Amniotic epithelial cell (primary cell): ENCODE measurements at regions not wholly inside any gene's neighbourhood (a gene's known extent, or its start where the extent isn't known, plus 50 kb on each side); places are given as distances from the start of the nearest gene placed in this dataset.
"Not testable (repeated sequence)": the region's sequence is repeated elsewhere in the genome, so short reads cannot be mapped to it uniquely, and the experiment has no call there.

Experiments
- DNase-seq: peaks from one replicate; pipeline ENCODE4 v3.0.0-alpha.2; 2010; ENCODE audit warnings: low read depth

- no peak for DNase-seq
These were observed 596.6 kb upstream of the GYPC start for GRCh38 chr2:126059379-126059778.

GRCh38 chr2:126085011-126085795 lies 570.8 kb upstream of the GYPC start:
- no peak for DNase-seq

- no peak for DNase-seq
These were observed 555.0 kb upstream of the GYPC start for GRCh38 chr2:126100962-126101361.

GRCh38 chr2:126106006-126106405 lies 550.0 kb upstream of the GYPC start:
- no peak for DNase-seq

- no peak for DNase-seq
These were observed 548.1 kb upstream of the GYPC start for GRCh38 chr2:126107883-126108282.

- no peak for DNase-seq
These were observed 540.0 kb upstream of the GYPC start for GRCh38 chr2:126115975-126116374.

- no peak for DNase-seq
These were observed 538.1 kb upstream of the GYPC start for GRCh38 chr2:126117886-126118285.

GRCh38 chr2:126145752-126146151 lies 510.2 kb upstream of the GYPC start:
- no peak for DNase-seq

GRCh38 chr2:126154256-126154785 lies 501.6 kb upstream of the GYPC start:
- DNase-seq = no peak

- not testable (repeated sequence) for DNase-seq
These were observed 495.0 kb upstream of the GYPC start for GRCh38 chr2:126160950-126161349.

GRCh38 chr2:126172631-126173184 lies 483.2 kb upstream of the GYPC start:
- no peak for DNase-seq

- no peak for DNase-seq
These were observed 480.7 kb upstream of the GYPC start for GRCh38 chr2:126175222-126175621.

- no peak for DNase-seq
These were observed 478.5 kb upstream of the GYPC start for GRCh38 chr2:126177479-126177878.

- DNase-seq = no peak
These were observed 468.3 kb upstream of the GYPC start for GRCh38 chr2:126187668-126188067.

GRCh38 chr2:126189527-126189926 lies 466.4 kb upstream of the GYPC start:
- no peak for DNase-seq

GRCh38 chr2:126200538-126200937 lies 455.4 kb upstream of the GYPC start:
- DNase-seq = no peak

GRCh38 chr2:126208266-126208665 lies 447.7 kb upstream of the GYPC start:
- no peak for DNase-seq

GRCh38 chr2:126212735-126213134 lies 443.2 kb upstream of the GYPC start:
- no peak for DNase-seq

GRCh38 chr2:126219081-126219480 lies 436.9 kb upstream of the GYPC start:
- DNase-seq = no peak

GRCh38 chr2:126220331-126220730 lies 435.6 kb upstream of the GYPC start:
- no peak for DNase-seq

- no peak for DNase-seq
These were observed 434.5 kb upstream of the GYPC start for GRCh38 chr2:126221506-126221905.

GRCh38 chr2:126222278-126222677 lies 433.7 kb upstream of the GYPC start:
- DNase-seq = no peak

- DNase-seq = no peak
These were observed 431.2 kb upstream of the GYPC start for GRCh38 chr2:126224776-126225175.

GRCh38 chr2:126227250-126227649 lies 428.7 kb upstream of the GYPC start:
- no peak for DNase-seq
